ENCODE measurements at regions not wholly inside any gene's neighbourhood (a gene's known extent, or its start where the extent isn't known, plus 50 kb on each side); places are given as distances from the start of the nearest gene placed in this dataset.

- H3K36me3 ChIP-seq (ENCODE audit: insufficient read depth, low read length) = no peaks in the 10 kb centered on the region
- H3K4me2 ChIP-seq (ENCODE audit: insufficient read depth, low read length) = no peak overlapping the region
- H3K9me3 ChIP-seq (ENCODE audit: insufficient read depth, low read length, severe bottlenecking) = no peaks in the 10 kb centered on the region
- H3K9ac ChIP-seq (ENCODE audit: low read depth, low read length) = no peak overlapping the region
- no peak for DNase-seq
- no peaks in the 10 kb centered on the region for H3K4me1 ChIP-seq (ENCODE audit: insufficient read depth, low read length)
- TF ChIP-seq EZH2 (IDR thresholded peaks at IDR 0.05; ENCODE audit: borderline replicate concordance, low read depth, low read length, severe bottlenecking) = no peak
- TF ChIP-seq CTCF (IDR thresholded peaks at IDR 0.05; ENCODE audit: borderline replicate concordance, extremely low read depth, low read length, poor library complexity, severe bottlenecking) = no peak
- no peaks in the 10 kb centered on the region for H3K27me3 ChIP-seq (ENCODE audit: insufficient read depth, low read length, poor library complexity)
- no peaks in the 10 kb centered on the region for H3K79me2 ChIP-seq (ENCODE audit: insufficient read depth, low read length)
- no peak for ATAC-seq (ENCODE audit: insufficient read depth, low read depth)
- no peaks in the 10 kb centered on the region for H4K20me1 ChIP-seq (ENCODE audit: insufficient read depth, low read length)
- no peak overlapping the region for H2AFZ ChIP-seq (ENCODE audit: low read depth, low read length)
- H3K27ac ChIP-seq (ENCODE audit: low read length) = no peak overlapping the region
- no peak overlapping the region for H3K4me3 ChIP-seq (ENCODE audit: low read depth in 1 of 2, low read length in 2 of 2)
Observed at GRCh38 chr2:167697948-167698347, 549.4 kb downstream of the STK39 start.

- no peaks in the 10 kb centered on the region for H3K9me3 ChIP-seq (ENCODE audit: insufficient read depth, low read length, severe bottlenecking)
- TF ChIP-seq CTCF (IDR thresholded peaks at IDR 0.05; ENCODE audit: borderline replicate concordance, extremely low read depth, low read length, poor library complexity, severe bottlenecking) (no peak), EZH2 (IDR thresholded peaks at IDR 0.05; ENCODE audit: borderline replicate concordance, low read depth, low read length, severe bottlenecking) (no peak)
- H4K20me1 ChIP-seq (ENCODE audit: insufficient read depth, low read length) = no peaks in the 10 kb centered on the region
- H2AFZ ChIP-seq (ENCODE audit: low read depth, low read length) = no peak overlapping the region
- H3K4me2 ChIP-seq (ENCODE audit: insufficient read depth, low read length) = no peak overlapping the region
- DNase-seq (no peak), ATAC-seq (ENCODE audit: insufficient read depth, low read depth) (no peak)
- H3K4me1 ChIP-seq (ENCODE audit: insufficient read depth, low read length) = no peaks in the 10 kb centered on the region
- no peak overlapping the region for H3K4me3 ChIP-seq (ENCODE audit: low read depth in 1 of 2, low read length in 2 of 2)
- no peak overlapping the region for H3K9ac ChIP-seq (ENCODE audit: low read depth, low read length)
- H3K27me3 ChIP-seq (ENCODE audit: insufficient read depth, low read length, poor library complexity) = no peaks in the 10 kb centered on the region
- no peak overlapping the region for H3K27ac ChIP-seq (ENCODE audit: low read length)
- no peaks in the 10 kb centered on the region for H3K79me2 ChIP-seq (ENCODE audit: insufficient read depth, low read length)
- H3K36me3 ChIP-seq (ENCODE audit: insufficient read depth, low read length) = no peaks in the 10 kb centered on the region
Observed at GRCh38 chr2:167697194-167697593, 550.2 kb downstream of the STK39 start.

GRCh38 chr2:167692936-167693335 lies 554.5 kb downstream of the STK39 start:
- H3K4me3 ChIP-seq (ENCODE audit: low read depth in 1 of 2, low read length in 2 of 2) = no peak overlapping the region
- H4K20me1 ChIP-seq (ENCODE audit: insufficient read depth, low read length) = no peaks in the 10 kb centered on the region
- H3K79me2 ChIP-seq (ENCODE audit: insufficient read depth, low read length) = no peaks in the 10 kb centered on the region
- H2AFZ ChIP-seq (ENCODE audit: low read depth, low read length) = no peak overlapping the region
- no peaks in the 10 kb centered on the region for H3K4me1 ChIP-seq (ENCODE audit: insufficient read depth, low read length)
- no peak for TF ChIP-seq CTCF (IDR thresholded peaks at IDR 0.05; ENCODE audit: borderline replicate concordance, extremely low read depth, low read length, poor library complexity, severe bottlenecking)
- TF ChIP-seq EZH2 (IDR thresholded peaks at IDR 0.05; ENCODE audit: borderline replicate concordance, low read depth, low read length, severe bottlenecking) = no peak
- H3K9ac ChIP-seq (ENCODE audit: low read depth, low read length) = no peak overlapping the region
- H3K9me3 ChIP-seq (ENCODE audit: insufficient read depth, low read length, severe bottlenecking) = no peaks in the 10 kb centered on the region
- H3K27ac ChIP-seq (ENCODE audit: low read length) = no peak overlapping the region
- ATAC-seq (ENCODE audit: insufficient read depth, low read depth) (no peak), DNase-seq (no peak)
- no peaks in the 10 kb centered on the region for H3K36me3 ChIP-seq (ENCODE audit: insufficient read depth, low read length)
- H3K27me3 ChIP-seq (ENCODE audit: insufficient read depth, low read length, poor library complexity) = no peaks in the 10 kb centered on the region
- no peak overlapping the region for H3K4me2 ChIP-seq (ENCODE audit: insufficient read depth, low read length)

GRCh38 chr2:167692191-167692590 lies 555.2 kb downstream of the STK39 start:
- Histone ChIP-seq H3K36me3 (ENCODE audit: insufficient read depth, low read length) (no peaks in the 10 kb centered on the region), H3K79me2 (ENCODE audit: insufficient read depth, low read length) (no peaks in the 10 kb centered on the region), H3K27me3 (ENCODE audit: insufficient read depth, low read length, poor library complexity) (no peaks in the 10 kb centered on the region), H4K20me1 (ENCODE audit: insufficient read depth, low read length) (no peaks in the 10 kb centered on the region), H3K9ac (ENCODE audit: low read depth, low read length) (no peak overlapping the region), H3K27ac (ENCODE audit: low read length) (no peak overlapping the region), H3K4me1 (ENCODE audit: insufficient read depth, low read length) (no peaks in the 10 kb centered on the region), H2AFZ (ENCODE audit: low read depth, low read length) (no peak overlapping the region), H3K9me3 (ENCODE audit: insufficient read depth, low read length, severe bottlenecking) (no peaks in the 10 kb centered on the region), H3K4me2 (ENCODE audit: insufficient read depth, low read length) (no peak overlapping the region), H3K4me3 (ENCODE audit: low read depth in 1 of 2, low read length in 2 of 2) (no peak overlapping the region)
- DNase-seq (no peak), ATAC-seq (ENCODE audit: insufficient read depth, low read depth) (no peak)
- no peak for TF ChIP-seq CTCF (IDR thresholded peaks at IDR 0.05; ENCODE audit: borderline replicate concordance, extremely low read depth, low read length, poor library complexity, severe bottlenecking)
- no peak for TF ChIP-seq EZH2 (IDR thresholded peaks at IDR 0.05; ENCODE audit: borderline replicate concordance, low read depth, low read length, severe bottlenecking)
